Coronary artery (tissue), 2 donors: ENCODE measurements at regions not wholly inside any gene's neighbourhood (a gene's known extent, or its start where the extent isn't known, plus 50 kb on each side); places are given as distances from the start of the nearest gene placed in this dataset.

Source experiments
- DNase-seq: peaks from one replicate; pipeline ENCODE4 v3.0.0-alpha.2; 2017; ENCODE audit warnings: low spot score
- H3K27ac ChIP-seq, 2 donors: fragments of 200-600 bp; sonication (generic); one replicate each; pipeline ENCODE4 v1.5.1; 2016 to 2019
- H3K4me3 ChIP-seq: fragments of 200-600 bp; sonication (generic); 2 replicates; pipeline ENCODE4 v1.5.1; 2016; ENCODE audit warnings: mild to moderate bottlenecking, moderate library complexity
- TF ChIP-seq, protein P1 (sequence below): fragments of 200-600 bp; sonication (generic); IDR thresholded peaks from one replicate; pipeline ENCODE4 v1.5.1; 2019; ENCODE audit warnings: antibody characterized with exemption

DNA sequence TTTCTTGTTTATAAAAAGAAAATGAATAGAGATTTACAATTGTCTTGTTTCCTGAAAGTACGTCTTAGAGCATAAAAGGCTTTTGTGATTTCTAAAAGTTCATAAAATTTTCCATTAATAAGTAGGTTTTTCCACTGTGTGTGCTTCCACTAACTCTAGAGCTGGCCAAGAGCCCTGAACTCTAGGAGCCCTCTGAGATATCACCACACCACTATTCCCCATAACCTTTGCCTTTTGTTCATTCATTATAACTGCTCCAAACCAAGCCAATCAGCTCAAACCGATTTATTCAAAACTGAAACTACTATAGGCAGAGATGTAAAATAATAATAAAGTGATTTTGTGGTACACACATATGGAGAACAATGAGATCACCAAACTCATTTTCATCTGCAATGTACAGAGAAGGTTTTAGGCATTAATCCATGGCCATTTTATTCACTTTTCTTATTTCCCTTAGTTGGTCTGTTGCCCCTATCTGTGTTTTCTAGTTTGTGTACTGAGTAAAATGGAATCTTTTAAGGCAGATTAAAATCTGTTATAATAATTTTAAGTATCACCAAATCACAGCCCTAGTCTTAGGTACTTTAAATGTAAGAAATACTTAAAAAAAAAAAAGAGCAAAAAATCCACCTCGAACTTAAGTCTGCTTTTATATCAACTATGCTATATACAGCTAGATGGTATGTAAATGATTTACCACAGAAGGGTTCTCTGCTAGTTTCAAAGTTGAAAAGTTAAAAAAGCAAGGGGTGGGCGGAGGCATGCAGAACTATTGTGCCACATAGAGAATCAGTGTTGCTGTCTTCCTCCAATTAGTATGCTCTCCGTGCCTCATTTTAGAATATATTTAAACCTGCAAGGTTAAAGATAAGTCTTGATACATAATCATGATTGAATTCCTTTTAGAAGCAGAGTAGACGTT lies 311.3 kb downstream of the KLF12 start:
- DNase-seq = no peak
- TF ChIP-seq, protein P1, sequence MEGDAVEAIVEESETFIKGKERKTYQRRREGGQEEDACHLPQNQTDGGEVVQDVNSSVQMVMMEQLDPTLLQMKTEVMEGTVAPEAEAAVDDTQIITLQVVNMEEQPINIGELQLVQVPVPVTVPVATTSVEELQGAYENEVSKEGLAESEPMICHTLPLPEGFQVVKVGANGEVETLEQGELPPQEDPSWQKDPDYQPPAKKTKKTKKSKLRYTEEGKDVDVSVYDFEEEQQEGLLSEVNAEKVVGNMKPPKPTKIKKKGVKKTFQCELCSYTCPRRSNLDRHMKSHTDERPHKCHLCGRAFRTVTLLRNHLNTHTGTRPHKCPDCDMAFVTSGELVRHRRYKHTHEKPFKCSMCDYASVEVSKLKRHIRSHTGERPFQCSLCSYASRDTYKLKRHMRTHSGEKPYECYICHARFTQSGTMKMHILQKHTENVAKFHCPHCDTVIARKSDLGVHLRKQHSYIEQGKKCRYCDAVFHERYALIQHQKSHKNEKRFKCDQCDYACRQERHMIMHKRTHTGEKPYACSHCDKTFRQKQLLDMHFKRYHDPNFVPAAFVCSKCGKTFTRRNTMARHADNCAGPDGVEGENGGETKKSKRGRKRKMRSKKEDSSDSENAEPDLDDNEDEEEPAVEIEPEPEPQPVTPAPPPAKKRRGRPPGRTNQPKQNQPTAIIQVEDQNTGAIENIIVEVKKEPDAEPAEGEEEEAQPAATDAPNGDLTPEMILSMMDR = no peak
- H3K4me3 ChIP-seq = no peak overlapping the region

DNA sequence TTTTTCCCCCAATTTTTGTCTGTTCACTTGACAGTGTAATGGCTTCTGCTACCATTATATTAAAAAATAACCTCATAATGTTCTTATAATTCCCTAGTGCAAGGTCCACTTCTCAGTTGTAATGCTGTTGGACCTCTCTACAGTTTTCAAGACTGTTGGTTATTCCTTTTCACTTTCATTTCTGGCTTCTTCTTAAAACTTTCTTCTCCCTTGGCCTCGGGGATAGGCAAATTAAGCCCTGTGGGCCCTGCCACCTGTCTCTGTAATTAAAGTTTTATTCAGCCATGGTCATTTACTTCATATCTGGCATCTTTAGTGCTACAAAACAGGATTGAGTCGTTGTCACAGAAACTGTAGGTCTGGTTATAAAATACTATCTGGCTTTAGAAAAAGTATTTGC lies 313.5 kb downstream of the KLF12 start:
- TF ChIP-seq, protein P1 = no peak
- Histone ChIP-seq H3K4me3 (no peak overlapping the region), H3K27ac (no peak overlapping the region)
- no peak for DNase-seq

More for the DNA sequence above, 311.3 kb downstream of the KLF12 start:
- no peak overlapping the region for H3K27ac ChIP-seq

DNA sequence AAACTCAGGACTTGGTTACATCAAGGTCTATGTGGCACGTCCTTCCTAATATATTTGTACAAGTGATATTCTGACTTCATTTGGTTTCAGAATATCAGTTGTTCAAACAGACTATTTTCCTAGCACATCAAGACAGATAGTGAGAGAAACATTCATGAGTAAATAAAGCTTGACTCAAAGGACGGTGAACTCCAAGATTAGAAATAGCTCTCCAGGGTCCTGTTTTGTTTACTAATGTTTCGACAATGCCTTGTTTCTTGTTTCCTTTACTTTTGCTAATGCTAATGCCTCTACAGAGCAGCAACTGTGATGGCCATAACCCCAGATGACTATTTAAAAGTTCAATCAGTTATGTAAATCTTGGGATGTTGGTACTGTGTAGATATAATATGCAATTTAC lies 313.9 kb downstream of the KLF12 start:
- DNase-seq = no peak
- no peak overlapping the region for H3K27ac ChIP-seq
- TF ChIP-seq, protein P1 = no peak
- no peak overlapping the region for H3K4me3 ChIP-seq

DNA sequence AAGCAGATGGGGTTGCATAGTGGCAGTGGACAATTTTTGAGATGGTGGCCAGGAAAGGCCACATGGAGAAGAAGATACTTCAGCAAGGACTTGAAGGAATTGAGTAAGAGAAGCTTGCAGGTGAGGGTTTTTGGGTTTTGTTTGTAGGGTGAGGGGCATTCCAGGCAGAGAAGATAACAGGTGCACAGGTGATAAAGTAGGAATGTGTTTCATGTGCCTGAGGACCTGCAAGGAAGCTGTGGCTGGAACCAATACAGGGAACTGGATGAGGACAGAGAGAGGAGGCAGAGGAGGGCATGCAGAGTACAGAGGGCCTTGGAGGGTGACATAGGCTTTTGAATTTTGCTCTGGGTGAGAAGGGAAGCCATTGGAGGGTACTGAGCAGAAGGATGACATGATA lies 314.5 kb downstream of the KLF12 start:
- H3K4me3 ChIP-seq = no peak overlapping the region
- no peak for DNase-seq
- TF ChIP-seq, protein P1 = no peak
- no peak overlapping the region for H3K27ac ChIP-seq

DNA sequence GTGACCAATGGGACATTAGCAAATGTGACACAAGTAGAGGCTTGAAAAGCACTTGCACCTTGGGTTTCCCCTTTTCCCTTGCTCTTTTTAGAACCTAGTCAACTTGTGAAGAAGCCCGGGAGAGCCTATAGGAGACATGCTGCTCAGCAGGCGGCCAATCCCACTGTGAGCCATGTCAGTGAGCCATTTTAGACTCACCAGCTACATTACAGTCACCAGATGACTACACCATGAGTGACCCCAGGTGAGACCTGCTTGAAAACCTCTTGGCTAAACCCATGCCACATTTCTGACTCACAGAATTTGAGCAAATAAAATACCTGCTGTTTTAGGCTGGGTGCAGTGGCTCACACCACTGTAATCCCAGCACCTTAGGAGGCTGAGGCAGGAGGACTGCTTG lies 317.5 kb downstream of the KLF12 start:
- H3K27ac ChIP-seq = no peak overlapping the region
- TF ChIP-seq, protein P1 = no peak
- no peak overlapping the region for H3K4me3 ChIP-seq
- DNase-seq = no peak

DNA sequence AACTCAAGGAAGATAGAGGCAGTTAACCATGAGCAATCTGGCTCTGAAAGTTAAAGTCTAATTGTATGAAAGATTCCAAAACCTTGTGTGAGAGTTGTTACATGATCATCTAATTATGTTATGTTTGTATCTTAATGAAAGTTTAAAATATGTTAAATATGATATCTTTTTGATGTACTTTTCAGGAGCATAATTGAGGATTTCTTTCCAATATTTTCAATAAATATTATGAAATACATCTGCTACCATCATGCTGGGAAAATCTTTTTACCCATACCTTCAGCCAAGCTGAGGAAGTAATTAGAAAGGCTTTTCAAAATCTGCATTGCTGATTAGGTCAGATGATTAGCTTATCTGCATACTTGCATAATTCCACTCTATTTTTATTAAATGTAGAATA lies 318.4 kb downstream of the KLF12 start:
- H3K4me3 ChIP-seq = no peak overlapping the region
- DNase-seq = no peak
- TF ChIP-seq, protein P1 = no peak
- H3K27ac ChIP-seq = no peak overlapping the region

DNA sequence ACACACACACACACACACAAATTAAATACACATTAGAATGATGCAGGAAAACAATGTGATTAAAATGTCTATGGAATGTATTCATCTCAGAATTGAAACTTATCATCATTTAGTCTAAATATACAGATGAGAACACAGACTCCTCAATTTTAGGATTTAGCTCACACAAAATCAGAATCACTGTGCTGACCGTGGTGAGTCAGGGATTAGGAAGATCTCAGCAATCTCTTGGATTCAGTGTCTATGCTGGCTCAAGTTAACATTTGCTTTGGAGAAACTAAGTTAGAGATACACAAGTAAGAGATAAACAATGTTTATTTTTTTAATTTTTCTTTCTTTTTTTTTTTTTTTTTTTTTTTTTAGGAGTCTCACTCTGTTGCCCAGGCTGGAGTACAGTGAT lies 323.6 kb downstream of the KLF12 start:
- TF ChIP-seq, protein P1 = no peak
- no peak for DNase-seq
- no peak overlapping the region for H3K27ac ChIP-seq
- no peak overlapping the region for H3K4me3 ChIP-seq
